IMR-90 (cell line): ENCODE measurements at regions not wholly inside any gene's neighbourhood (a gene's known extent, or its start where the extent isn't known, plus 50 kb on each side); places are given as distances from the start of the nearest gene placed in this dataset.

Source experiments
- ATAC-seq: fragments of 200-7000 bp; cut with Tn5 transposase; 2 replicates; pipeline ENCODE4 v1.9.1; 2020; ENCODE audit warnings: low read depth, mild to moderate bottlenecking, moderate library complexity
- BruUV-seq: library from RNA; stranded (reverse); fragments of 400-500 nt; replicated peaks from 2 replicates; lab custom pipeline; 2021; lab: Mats Ljungman, UMichigan
- CTCF ChIA-PET: fragments of 300-600 bp; formaldehyde crosslinking; extraction: SDS; loops from one replicate; lab custom pipeline; 2021; ENCODE audit warnings: antibody characterized with exemption; lab: Yijun Ruan, JAX
- POLR2A ChIA-PET: fragments of 300-600 bp; sonication (Branson Sonifier 250); formaldehyde crosslinking; loops from one replicate; lab custom pipeline; 2022; ENCODE audit warnings: antibody characterized with exemption; ENCODE audit not compliant: unreplicated experiment; lab: Charles Lee
- DNase-seq: peaks from one replicate; pipeline ENCODE4 v3.0.0; 2013
- H2AFZ ChIP-seq: replicated peaks from 2 replicates; pipeline ENCODE3; 2013; ENCODE audit warnings: low read length, mild to moderate bottlenecking; ENCODE audit not compliant: poor library complexity
- H2AK5ac ChIP-seq: 2 replicates; pipeline ENCODE4 v1.6.1; 2013; ENCODE audit warnings: low read depth, low read length, inconsistent platforms
- H2AK9ac ChIP-seq: replicated peaks from 2 replicates; pipeline ENCODE3; 2013; ENCODE audit warnings: mild to moderate bottlenecking, low read depth, low read length, moderate library complexity; ENCODE audit not compliant: poor library complexity
- H2BK120ac ChIP-seq: 2 replicates; pipeline ENCODE4 v1.6.1; 2013; ENCODE audit warnings: low read depth, low read length, inconsistent platforms
- H2BK15ac ChIP-seq: 3 replicates; pipeline ENCODE4 v1.6.1; 2013; ENCODE audit warnings: low read depth, low read length, inconsistent platforms
- H2BK20ac ChIP-seq: 2 replicates; pipeline ENCODE4 v1.6.1; 2013; ENCODE audit warnings: low read depth, mild to moderate bottlenecking, inconsistent platforms, low read length, moderate library complexity
- H2BK5ac ChIP-seq: 2 replicates; pipeline ENCODE4 v1.6.1; 2013; ENCODE audit warnings: mild to moderate bottlenecking, low read depth, low read length, inconsistent platforms; ENCODE audit not compliant: poor library complexity, severe bottlenecking
- H3K14ac ChIP-seq: replicated peaks from 2 replicates; pipeline ENCODE4 v1.6.1; 2013; ENCODE audit warnings: low read depth, low read length, inconsistent platforms
- H3K18ac ChIP-seq: 2 replicates; pipeline ENCODE4 v1.6.1; 2013; ENCODE audit warnings: low read depth, low read length, control low read depth
- H3K23ac ChIP-seq: 2 replicates; pipeline ENCODE4 v1.6.1; 2013; ENCODE audit warnings: low read depth, low read length, inconsistent platforms
- H3K27ac ChIP-seq: 2 replicates; pipeline ENCODE4 v1.5.1; 2013; ENCODE audit warnings: mild to moderate bottlenecking, control low read depth, low read length; ENCODE audit not compliant: insufficient read depth
- H3K27me3 ChIP-seq: 2 replicates; pipeline ENCODE4 v1.6.1; 2013; ENCODE audit warnings: low read length; ENCODE audit not compliant: control insufficient read depth, insufficient read depth
- H3K36me3 ChIP-seq: 2 replicates; pipeline ENCODE4 v1.6.1; 2013; ENCODE audit warnings: low read length, mixed read lengths; ENCODE audit not compliant: control insufficient read depth, insufficient read depth
- H3K4ac ChIP-seq: 2 replicates; pipeline ENCODE4 v1.6.1; 2013; ENCODE audit warnings: low read depth, low read length, inconsistent platforms
- H3K4me1 ChIP-seq: 2 replicates; pipeline ENCODE4 v1.6.1; 2013; ENCODE audit warnings: low read length, mixed read lengths; ENCODE audit not compliant: control insufficient read depth, insufficient read depth
- H3K4me2 ChIP-seq: 2 replicates; pipeline ENCODE4 v1.6.1; 2013; ENCODE audit warnings: low read depth, mild to moderate bottlenecking, control low read depth, low read length, moderate library complexity
- H3K4me3 ChIP-seq: 2 replicates; pipeline ENCODE4 v1.5.1; 2013; ENCODE audit warnings: low read depth, mild to moderate bottlenecking, control low read depth, low read length, moderate library complexity; ENCODE audit not compliant: insufficient read depth
- H3K56ac ChIP-seq: 2 replicates; pipeline ENCODE4 v1.6.1; 2013; ENCODE audit warnings: low read length, inconsistent platforms; ENCODE audit not compliant: insufficient read depth; ENCODE audit errors: extremely low read depth
- H3K79me1 ChIP-seq, 2 experiments: 2 replicates each; pipeline ENCODE4 v1.6.1; 2013; ENCODE audit warnings: low read length in 2 of 2, inconsistent platforms in 1 of 2, low read depth in 1 of 2
- H3K9ac ChIP-seq: 2 replicates; pipeline ENCODE4 v1.6.1; 2013; ENCODE audit warnings: low read depth, low read length, control low read depth
- H3K9me1 ChIP-seq: 2 replicates; pipeline ENCODE4 v1.6.1; 2013; ENCODE audit warnings: low read length, inconsistent platforms; ENCODE audit not compliant: insufficient read depth
- H3K9me3 ChIP-seq: 2 replicates; pipeline ENCODE4 v1.6.1; 2013; ENCODE audit warnings: low read length; ENCODE audit not compliant: control insufficient read depth, insufficient read depth
- H4K20me1 ChIP-seq: 2 replicates; pipeline ENCODE4 v1.6.1; 2013; ENCODE audit warnings: low read length, inconsistent platforms; ENCODE audit not compliant: insufficient read depth
- H4K5ac ChIP-seq: 2 replicates; pipeline ENCODE4 v1.6.1; 2013; ENCODE audit warnings: mild to moderate bottlenecking, low read depth, low read length, control low read depth
- H4K8ac ChIP-seq, 2 experiments: 2 replicates each; pipeline ENCODE4 v1.6.1; 2013; ENCODE audit warnings: low read depth in 2 of 2, low read length in 2 of 2, control low read depth in 1 of 2, inconsistent platforms in 1 of 2
- H4K91ac ChIP-seq: 2 replicates; pipeline ENCODE4 v1.6.1; 2013; ENCODE audit warnings: low read depth, low read length, inconsistent platforms; ENCODE audit not compliant: insufficient read depth
- BHLHE40 ChIP-seq: fragments of 150-350 bp; IDR thresholded peaks from 2 replicates; pipeline ENCODE4 v1.6.1; 2016; ENCODE audit warnings: mild to moderate bottlenecking, low read depth, low read length
- CEBPB ChIP-seq: IDR thresholded peaks from 2 replicates; pipeline ENCODE4 v1.6.1; 2012; ENCODE audit warnings: low read depth, low read length, improper control_type of control experiment
- CHD1 ChIP-seq: IDR thresholded peaks from 2 replicates; pipeline ENCODE4 v1.6.1; 2012; ENCODE audit warnings: low read depth, low read length, improper control_type of control experiment
- ELK1 ChIP-seq: fragments of 150-350 bp; IDR thresholded peaks from 2 replicates; pipeline ENCODE4 v1.6.1; 2016; ENCODE audit warnings: low read depth, mild to moderate bottlenecking, low read length, moderate library complexity, borderline replicate concordance
- FOS ChIP-seq: fragments of 150-350 bp; IDR thresholded peaks from 2 replicates; pipeline ENCODE4 v1.6.1; 2016; ENCODE audit warnings: low read depth, low read length
- MAFK ChIP-seq: IDR thresholded peaks from 2 replicates; pipeline ENCODE4 v1.6.1; 2012; ENCODE audit warnings: low read depth, low read length, improper control_type of control experiment
- MAZ ChIP-seq: IDR thresholded peaks from 2 replicates; pipeline ENCODE4 v1.6.1; 2012; ENCODE audit warnings: low read depth, mild to moderate bottlenecking, low read length, improper control_type of control experiment, moderate library complexity, borderline replicate concordance
- MXI1 ChIP-seq: IDR thresholded peaks from 2 replicates; pipeline ENCODE4 v1.6.1; 2012; ENCODE audit warnings: low read depth, mild to moderate bottlenecking, low read length, moderate library complexity, borderline replicate concordance
- NFE2L2 ChIP-seq: fragments of 150-350 bp; IDR thresholded peaks from 2 replicates; pipeline ENCODE4 v1.6.1; 2016; ENCODE audit warnings: low read depth, mild to moderate bottlenecking, low read length
- POLR2A ChIP-seq: IDR thresholded peaks from 2 replicates; pipeline ENCODE4 v1.6.1; 2012; ENCODE audit warnings: mild to moderate bottlenecking, low read depth, low read length
- RAD21 ChIP-seq: IDR thresholded peaks from 2 replicates; pipeline ENCODE4 v1.6.1; 2012; ENCODE audit warnings: low read length, improper control_type of control experiment
- RFX5 ChIP-seq: IDR thresholded peaks from 2 replicates; pipeline ENCODE4 v1.8.0; 2012; ENCODE audit warnings: low read depth, mild to moderate bottlenecking, low read length, moderate library complexity
- USF2 ChIP-seq: fragments of 150-350 bp; IDR thresholded peaks from 2 replicates; pipeline ENCODE4 v1.6.1; 2017; ENCODE audit warnings: mild to moderate bottlenecking, antibody characterized with exemption, low read length, low read depth
- WGBS, 2 experiments: methylation state at CpG; one replicate each; pipeline versions ENCODE4 v1.1.5 to v1.1.7; 2013; ENCODE audit warnings: missing lambda C conversion rate in 2 of 2; ENCODE audit not compliant: insufficient read length in 1 of 2; ENCODE audit errors: extremely low coverage in 2 of 2; 5-methylcytosine and 5-hydroxymethylcytosine counted together
- dilution Hi-C: fragments of 300-500 bp; cut with HindIII; formaldehyde crosslinking; loops from one replicate; pipeline ENCODE4 v1.14.3; 2018; ENCODE audit warnings: low sequenced_read_pairs; ENCODE audit not compliant: unreplicated experiment
- in situ Hi-C: fragments of 300-500 bp; cut with MboI; formaldehyde crosslinking; loops from 3 replicates; pipeline ENCODE4 v1.14.3; 2019; ENCODE audit warnings: low sequenced_read_pairs, inconsistent platforms, mixed read lengths
- intact Hi-C: fragments of 100-400 bp; cut with micrococcal nuclease; formaldehyde crosslinking; loops from 2 replicates; pipeline ENCODE4 v1.10.0; 2022

GRCh38 chr12:91717804-91718203, 427.8 kb downstream of the BTG1 start:
- no CpG with 5 or more reads among the region's 3 CpGs for WGBS, 2 experiments
- Histone ChIP-seq H3K18ac (no peak overlapping the region), H4K91ac (no peak overlapping the region), H3K4me1 (no peaks in the 10 kb centered on the region), H3K9ac (no peak overlapping the region), H2BK15ac (no peak overlapping the region), H3K4me2 (no peak overlapping the region), H3K79me1 (no peaks in the 10 kb centered on the region), H3K9me1 (no peaks in the 10 kb centered on the region), H3K4me3 (no peak overlapping the region), H2AFZ (no peak overlapping the region), H4K5ac (no peak overlapping the region), H3K36me3 (no peaks in the 10 kb centered on the region), H4K8ac (no peak overlapping the region), H3K27ac (no peak overlapping the region), H2AK9ac (no peak overlapping the region), H2BK20ac (no peak overlapping the region), H2BK5ac (no peak overlapping the region), H3K23ac (no peak overlapping the region), H2AK5ac (no peak overlapping the region), H3K27me3 (no peaks in the 10 kb centered on the region), H3K4ac (no peak overlapping the region), H4K20me1 (no peaks in the 10 kb centered on the region), H3K9me3 (no peaks in the 10 kb centered on the region), H3K14ac (no peak overlapping the region), H3K56ac (no peak overlapping the region), H2BK120ac (no peak overlapping the region)
- ATAC-seq = no peak
- ChIA-PET CTCF (no interaction called here), POLR2A (no interaction called here)
- in situ Hi-C loops (no loop called here), dilution Hi-C loops (no loop called here), intact Hi-C loops (no loop called here)
- TF ChIP-seq MAZ (no peak), MAFK (no peak), NFE2L2 (no peak), ELK1 (no peak), CEBPB (no peak), BHLHE40 (no peak), CHD1 (no peak), RAD21 (no peak), MXI1 (no peak), USF2 (no peak), POLR2A (no peak), FOS (no peak), RFX5 (no peak)
- DNase-seq = no peak
- BruUV-seq = no TSS peak
